ENCODE measurements at regions not wholly inside any gene's neighbourhood (a gene's known extent, or its start where the extent isn't known, plus 50 kb on each side); places are given as distances from the start of the nearest gene placed in this dataset.

DNA sequence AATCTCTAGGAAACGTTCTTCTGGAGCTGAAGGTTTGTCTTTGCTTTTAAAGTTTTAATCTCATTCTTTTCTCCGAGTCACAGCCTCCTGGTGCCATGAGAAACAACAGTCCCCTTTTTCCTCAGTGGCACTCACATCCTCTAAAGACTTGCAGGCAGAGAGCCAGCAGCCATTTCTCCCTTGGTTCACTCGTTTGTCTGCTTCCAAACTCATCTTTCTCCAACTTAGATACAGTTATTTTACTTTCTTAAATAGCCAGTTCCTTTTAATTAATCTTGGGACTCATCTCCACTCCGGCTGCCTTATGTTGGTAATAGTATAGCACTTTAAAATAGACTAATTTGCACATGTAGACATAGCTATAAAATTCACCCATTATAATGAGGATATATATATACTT is 555.2 kb downstream of the FGF9 start:
- TF ChIP-seq POLR2AphosphoS5 (IDR thresholded peaks at IDR 0.05; ENCODE audit: low read depth) (no peak), EZH2 (IDR thresholded peaks at IDR 0.05; ENCODE audit: low read depth, unreplicated experiment) (no peak), NANOG (IDR thresholded peaks at IDR 0.05; ENCODE audit: borderline replicate concordance) (no peak), EZH2phosphoT487 (IDR thresholded peaks at IDR 0.05; ENCODE audit: unreplicated experiment) (no peak), STAT1 (IDR thresholded peaks at IDR 0.05; ENCODE audit: unreplicated experiment) (no peak)
- TF ChIP-seq, protein P1, sequence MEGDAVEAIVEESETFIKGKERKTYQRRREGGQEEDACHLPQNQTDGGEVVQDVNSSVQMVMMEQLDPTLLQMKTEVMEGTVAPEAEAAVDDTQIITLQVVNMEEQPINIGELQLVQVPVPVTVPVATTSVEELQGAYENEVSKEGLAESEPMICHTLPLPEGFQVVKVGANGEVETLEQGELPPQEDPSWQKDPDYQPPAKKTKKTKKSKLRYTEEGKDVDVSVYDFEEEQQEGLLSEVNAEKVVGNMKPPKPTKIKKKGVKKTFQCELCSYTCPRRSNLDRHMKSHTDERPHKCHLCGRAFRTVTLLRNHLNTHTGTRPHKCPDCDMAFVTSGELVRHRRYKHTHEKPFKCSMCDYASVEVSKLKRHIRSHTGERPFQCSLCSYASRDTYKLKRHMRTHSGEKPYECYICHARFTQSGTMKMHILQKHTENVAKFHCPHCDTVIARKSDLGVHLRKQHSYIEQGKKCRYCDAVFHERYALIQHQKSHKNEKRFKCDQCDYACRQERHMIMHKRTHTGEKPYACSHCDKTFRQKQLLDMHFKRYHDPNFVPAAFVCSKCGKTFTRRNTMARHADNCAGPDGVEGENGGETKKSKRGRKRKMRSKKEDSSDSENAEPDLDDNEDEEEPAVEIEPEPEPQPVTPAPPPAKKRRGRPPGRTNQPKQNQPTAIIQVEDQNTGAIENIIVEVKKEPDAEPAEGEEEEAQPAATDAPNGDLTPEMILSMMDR (conservative IDR thresholded peaks at IDR 0.05; ENCODE audit: low read depth in 2 of 2), result no peak
- TF ChIP-seq, protein P2, sequence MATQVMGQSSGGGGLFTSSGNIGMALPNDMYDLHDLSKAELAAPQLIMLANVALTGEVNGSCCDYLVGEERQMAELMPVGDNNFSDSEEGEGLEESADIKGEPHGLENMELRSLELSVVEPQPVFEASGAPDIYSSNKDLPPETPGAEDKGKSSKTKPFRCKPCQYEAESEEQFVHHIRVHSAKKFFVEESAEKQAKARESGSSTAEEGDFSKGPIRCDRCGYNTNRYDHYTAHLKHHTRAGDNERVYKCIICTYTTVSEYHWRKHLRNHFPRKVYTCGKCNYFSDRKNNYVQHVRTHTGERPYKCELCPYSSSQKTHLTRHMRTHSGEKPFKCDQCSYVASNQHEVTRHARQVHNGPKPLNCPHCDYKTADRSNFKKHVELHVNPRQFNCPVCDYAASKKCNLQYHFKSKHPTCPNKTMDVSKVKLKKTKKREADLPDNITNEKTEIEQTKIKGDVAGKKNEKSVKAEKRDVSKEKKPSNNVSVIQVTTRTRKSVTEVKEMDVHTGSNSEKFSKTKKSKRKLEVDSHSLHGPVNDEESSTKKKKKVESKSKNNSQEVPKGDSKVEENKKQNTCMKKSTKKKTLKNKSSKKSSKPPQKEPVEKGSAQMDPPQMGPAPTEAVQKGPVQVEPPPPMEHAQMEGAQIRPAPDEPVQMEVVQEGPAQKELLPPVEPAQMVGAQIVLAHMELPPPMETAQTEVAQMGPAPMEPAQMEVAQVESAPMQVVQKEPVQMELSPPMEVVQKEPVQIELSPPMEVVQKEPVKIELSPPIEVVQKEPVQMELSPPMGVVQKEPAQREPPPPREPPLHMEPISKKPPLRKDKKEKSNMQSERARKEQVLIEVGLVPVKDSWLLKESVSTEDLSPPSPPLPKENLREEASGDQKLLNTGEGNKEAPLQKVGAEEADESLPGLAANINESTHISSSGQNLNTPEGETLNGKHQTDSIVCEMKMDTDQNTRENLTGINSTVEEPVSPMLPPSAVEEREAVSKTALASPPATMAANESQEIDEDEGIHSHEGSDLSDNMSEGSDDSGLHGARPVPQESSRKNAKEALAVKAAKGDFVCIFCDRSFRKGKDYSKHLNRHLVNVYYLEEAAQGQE (IDR thresholded peaks at IDR 0.05; ENCODE audit: unreplicated experiment), result no peak
- TF ChIP-seq, protein P3, sequence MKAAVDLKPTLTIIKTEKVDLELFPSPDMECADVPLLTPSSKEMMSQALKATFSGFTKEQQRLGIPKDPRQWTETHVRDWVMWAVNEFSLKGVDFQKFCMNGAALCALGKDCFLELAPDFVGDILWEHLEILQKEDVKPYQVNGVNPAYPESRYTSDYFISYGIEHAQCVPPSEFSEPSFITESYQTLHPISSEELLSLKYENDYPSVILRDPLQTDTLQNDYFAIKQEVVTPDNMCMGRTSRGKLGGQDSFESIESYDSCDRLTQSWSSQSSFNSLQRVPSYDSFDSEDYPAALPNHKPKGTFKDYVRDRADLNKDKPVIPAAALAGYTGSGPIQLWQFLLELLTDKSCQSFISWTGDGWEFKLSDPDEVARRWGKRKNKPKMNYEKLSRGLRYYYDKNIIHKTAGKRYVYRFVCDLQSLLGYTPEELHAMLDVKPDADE (IDR thresholded peaks at IDR 0.05), result no peak

Data from GM23338 (cell line).